DMS153 treated with DMSO at 0.1 percent for 48 hours (cell line): ENCODE measurements at regions not wholly inside any gene's neighbourhood (a gene's known extent, or its start where the extent isn't known, plus 50 kb on each side); places are given as distances from the start of the nearest gene placed in this dataset.

ENCODE experiments used
- DNase-seq: peaks from one replicate; lab custom pipeline; 2025; ENCODE audit not compliant: unreplicated experiment; lab: John Stamatoyannopoulos, UW

DNA sequence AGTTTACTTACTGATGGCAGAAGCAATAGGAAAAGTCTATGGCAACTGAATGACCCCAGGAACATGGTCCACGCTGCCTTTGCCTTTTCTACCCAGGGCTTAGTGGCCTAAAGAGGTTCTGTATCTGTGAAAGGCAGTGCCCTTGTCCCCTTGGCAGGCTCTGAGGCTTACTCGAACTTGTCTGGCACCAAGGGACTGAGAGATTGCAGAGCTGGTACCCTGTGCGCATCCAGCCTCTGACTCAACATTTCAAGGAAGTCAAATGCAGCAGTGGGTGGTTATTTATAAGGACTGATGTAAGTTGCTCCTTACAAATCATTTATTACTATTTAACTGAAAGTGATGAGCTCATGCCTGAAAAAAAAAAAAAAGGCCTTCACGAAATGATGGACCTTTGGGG lies 299.9 kb upstream of the MYOCD start:
- no peak for DNase-seq

DNA sequence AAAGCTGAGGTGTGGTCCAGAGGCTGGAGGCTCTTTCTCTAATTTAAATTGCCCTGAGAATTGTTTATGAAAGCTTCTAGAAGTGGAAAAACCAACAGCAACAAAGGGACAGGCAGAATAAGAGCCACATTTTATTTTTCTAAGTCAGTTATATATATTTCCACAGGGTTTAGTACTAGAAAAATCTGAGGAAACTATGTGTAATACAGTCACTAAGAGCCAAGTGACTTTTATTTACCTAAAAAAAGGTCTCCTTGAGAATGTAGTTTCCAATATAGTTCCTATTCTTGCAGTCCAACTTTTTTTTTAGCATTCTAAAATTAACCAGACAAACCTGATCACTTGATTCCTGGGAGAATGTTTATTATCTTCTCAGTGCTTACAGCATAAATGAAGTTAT lies 296.6 kb upstream of the MYOCD start:
- DNase-seq = no peak

DNA sequence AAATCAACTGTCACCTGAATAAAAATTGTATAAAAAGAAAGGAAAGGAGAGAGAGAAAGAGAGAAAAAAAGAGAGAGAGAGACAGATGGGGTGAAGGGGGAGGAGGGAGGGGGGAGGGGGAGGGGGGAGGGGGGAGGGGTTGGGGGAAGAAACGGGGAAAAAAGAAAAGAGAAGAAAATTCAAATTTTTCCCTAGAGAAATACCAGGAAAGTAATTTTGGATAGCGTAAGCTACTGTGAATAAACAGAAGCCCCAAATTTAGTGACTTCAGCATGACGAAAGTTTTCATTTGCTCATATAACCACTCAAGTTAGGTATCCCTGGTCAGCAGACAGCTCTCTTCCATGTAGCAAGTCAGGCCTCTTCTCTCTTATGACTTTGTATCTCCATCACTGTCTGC lies 289.4 kb upstream of the MYOCD start:
- no peak for DNase-seq

DNA sequence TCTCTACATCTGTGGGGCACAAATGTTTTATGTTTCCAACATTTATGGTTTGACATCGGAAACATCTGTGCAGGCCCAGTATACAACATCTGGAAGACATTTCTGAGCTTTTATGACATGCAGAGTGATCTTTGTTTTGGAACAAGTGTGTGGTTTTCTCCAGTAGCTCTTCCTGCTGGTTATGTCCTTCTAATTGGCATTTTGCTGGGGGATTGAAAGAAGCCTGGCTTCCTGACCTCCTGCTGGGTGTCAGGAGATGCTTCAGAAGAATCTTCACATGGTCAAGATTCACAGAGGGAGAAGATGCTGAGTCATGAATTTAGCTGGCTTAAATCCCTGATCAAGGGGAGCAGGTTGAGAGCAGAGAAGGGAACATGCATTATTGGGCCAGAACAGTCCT lies 279.5 kb upstream of the MYOCD start:
- no peak for DNase-seq

DNA sequence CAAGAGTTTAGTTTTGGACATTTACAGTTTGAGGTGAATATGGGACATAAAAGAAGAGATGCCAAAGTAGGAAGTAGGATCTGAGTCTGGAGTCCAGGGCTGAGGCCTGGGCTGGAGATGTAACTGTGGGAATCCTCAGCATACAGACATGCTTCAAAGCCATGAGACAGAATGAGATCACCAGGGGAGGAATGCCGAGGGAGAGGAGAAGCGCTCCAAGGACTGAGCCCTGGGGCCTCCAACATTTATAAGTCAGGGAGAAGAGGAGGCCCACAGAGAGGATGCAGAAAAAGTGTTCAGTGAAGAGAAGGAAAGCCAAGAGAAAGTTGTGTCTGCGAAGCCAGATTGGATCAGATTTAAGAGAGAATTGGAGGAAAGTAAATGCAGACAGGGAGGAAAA lies 277.5 kb upstream of the MYOCD start:
- no peak for DNase-seq

DNA sequence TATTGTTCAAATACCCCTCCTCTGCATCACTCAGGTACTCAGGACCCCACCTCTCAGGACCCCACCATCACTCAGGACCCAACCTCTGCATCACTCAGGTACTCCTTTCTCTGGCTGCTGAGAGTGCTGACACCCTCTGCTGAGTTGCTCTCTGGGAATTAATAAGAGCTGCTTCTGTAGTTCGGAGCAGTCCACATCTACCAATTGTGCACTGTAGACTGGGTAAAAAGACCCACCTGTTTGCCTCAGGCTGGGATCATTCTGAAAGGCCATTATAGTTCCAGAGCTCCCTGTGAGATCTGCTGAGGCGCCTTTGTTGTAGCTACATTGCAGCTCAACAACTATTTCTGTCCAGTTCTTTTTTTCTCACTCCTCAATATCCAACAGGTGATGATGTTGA lies 276.3 kb upstream of the MYOCD start:
- DNase-seq = no peak

DNA sequence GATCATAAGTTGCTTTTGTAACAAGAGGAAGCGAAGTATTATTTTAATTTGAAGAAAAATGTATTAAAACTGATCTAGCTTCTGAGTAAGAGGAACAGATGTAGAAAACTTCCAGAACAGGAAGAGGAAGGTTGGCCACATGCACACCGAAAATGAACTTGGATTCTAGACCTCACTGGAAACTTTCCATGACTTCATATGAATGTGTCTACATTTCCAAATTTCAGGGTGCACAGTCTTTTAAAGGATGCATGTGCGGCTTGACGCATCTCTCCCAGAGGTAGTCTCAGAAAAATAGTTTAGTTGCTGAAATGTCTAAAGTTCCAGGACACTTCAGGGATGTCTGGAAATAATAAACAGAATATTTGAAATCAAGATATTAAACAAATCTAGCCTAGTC lies 275.1 kb upstream of the MYOCD start:
- DNase-seq = no peak

DNA sequence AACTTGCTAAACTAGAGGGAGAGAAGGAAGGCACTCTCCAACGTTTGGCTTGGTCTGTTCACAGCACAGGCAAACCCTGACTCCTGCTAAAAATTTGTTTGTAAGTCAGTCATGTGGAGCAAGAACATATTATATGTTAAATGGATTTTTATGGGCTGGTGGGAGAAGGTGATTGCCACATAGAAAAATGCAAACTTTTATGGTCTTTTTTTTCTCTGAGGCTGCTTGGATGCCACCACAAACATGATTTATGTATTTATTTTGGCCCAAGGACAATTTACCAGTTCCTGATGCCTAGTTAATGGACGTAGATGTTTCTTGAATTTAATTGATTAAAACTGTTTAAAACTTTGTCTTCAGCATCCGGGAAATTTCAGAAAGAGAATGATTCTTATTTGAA lies 274.2 kb upstream of the MYOCD start:
- DNase-seq = no peak

DNA sequence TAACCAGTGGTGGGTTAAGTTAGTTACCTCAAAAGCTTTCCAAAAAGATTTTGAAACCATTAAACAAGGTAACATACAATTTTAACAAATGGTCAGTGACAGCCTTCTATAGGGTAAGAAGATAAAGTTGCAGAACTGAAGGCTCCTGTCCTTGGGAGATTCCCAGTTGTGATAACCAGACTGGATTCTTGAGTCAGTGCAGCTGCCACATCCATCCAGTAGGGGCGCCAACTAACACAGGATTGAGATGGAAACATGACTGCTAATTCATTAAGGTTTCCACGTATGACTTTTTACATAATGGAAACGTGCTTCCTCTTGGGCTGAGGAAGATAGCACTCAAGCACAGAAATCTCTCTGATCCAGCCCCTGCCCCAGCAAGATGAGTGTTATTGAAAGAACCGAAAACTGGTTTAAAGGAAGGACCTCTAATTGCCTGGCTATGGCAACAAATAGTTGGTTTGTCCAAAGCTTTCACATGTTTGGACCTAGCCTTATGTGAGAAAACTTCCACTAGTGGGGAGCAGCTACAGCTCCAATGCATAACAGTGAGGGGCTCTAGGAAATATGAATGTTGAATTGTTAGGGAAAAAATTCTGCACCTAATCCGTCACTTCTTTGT lies 269.8 kb upstream of the MYOCD start:
- DNase-seq = no peak

DNA sequence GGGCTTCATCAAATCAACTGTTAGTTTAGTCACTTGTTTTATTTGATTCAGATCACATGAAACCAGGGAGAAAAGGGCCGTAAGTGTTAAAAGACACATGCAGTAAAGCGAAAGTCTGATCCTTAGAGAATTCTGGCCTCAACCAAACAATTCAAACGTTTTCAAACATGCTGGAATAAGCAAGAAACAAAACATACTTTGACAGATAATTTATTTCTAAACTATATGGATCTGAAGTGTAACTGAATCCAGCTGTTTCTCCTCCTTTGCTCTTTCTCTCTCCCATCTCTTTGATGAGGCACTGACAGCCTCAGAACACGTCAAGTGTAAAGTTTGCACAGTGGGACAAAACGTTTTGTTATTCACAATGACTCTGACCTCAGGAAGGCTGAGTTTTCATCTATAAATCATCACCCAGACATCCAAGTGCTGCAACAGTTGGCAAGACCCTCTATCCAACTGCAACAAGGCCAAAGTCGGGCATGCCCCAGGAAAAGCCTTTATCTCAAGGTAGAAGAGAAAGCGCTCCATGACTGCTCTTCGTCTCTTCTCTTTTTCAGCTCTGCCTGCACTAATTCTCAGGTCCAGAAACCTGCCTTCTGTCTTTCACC lies 267.1 kb upstream of the MYOCD start:
- no peak for DNase-seq

DNA sequence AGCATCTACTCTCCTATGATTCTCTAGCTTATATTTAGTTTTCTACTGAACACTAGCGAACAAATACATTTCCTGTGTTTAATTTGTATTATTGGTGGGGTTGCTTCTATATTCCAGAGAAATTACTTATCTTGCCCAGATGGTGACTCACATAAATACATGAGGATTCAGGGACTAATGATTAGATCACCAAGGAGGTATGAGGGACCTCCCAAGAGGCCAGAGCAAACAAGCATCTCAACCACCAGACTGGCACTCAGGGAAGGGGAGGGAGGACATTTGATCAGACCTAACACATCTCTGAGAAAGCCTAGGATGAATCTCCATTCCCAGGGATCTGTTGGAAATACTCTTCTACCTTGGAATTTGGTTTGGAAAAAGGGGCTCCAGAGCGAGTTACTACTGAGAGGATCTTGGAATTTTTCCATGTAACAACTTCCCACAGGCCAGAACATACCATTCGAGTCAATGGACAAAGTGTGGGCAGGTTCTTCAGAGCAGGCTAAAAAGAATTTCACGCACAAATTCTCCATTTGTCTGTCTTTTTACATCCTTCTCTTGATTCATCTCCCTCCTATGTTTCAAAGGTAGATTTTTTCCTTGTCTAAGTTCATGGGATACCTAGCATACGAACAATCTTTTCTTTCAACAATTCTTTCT lies 262.6 kb upstream of the MYOCD start:
- no peak for DNase-seq

DNA sequence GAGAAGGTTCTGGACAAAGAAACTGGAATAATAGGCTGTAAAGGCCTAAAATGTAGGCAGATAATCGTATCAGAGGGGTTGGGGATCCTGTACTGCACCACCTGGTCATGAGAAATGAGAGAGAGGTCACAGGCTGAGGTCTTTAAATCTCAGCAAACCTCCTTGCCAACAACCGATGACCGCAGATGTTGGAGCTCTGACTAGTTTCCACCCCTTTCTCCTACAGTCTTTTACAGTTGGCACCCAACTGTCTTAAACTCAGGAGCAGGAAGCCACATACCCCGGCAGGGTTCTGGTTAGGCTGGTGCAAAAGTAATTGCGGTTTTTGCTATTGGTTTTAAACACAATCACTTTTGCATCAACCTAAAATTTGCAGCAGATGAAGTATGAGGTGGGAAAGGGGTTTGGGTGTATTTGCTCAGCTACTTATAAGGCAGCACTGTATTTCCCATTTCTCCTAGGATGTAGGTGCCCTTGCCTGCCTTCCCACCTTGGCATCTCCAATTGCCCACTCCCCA lies 261.8 kb upstream of the MYOCD start:
- no peak for DNase-seq

DNA sequence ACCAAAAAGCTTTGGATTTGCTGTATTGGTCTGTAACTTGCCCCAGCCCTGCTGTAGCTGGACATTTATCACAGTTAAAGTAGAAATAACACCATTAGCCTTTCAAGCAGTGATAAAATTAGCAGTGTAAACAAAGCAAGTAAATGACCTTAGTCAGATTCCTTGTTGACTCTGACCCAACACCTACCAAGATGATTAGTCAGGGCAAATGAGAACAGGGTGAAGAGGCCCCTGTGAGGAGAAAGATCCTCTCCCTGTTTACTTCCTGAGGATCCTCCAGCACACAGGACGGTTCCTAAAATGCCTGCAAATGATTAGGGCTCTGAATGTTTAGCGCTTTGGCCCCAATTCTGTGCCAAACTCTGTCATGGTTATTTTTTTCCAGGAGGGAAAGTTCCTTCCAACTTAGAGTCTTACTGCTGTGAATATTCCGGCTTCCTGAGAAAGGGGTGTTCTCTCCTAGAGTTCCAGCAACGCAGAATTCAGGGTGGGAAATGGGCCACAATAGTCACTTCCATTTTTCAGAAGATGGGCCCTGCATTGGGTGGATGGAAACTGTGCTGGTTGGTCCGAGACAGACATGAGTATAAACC lies 259.0 kb upstream of the MYOCD start:
- no peak for DNase-seq

DNA sequence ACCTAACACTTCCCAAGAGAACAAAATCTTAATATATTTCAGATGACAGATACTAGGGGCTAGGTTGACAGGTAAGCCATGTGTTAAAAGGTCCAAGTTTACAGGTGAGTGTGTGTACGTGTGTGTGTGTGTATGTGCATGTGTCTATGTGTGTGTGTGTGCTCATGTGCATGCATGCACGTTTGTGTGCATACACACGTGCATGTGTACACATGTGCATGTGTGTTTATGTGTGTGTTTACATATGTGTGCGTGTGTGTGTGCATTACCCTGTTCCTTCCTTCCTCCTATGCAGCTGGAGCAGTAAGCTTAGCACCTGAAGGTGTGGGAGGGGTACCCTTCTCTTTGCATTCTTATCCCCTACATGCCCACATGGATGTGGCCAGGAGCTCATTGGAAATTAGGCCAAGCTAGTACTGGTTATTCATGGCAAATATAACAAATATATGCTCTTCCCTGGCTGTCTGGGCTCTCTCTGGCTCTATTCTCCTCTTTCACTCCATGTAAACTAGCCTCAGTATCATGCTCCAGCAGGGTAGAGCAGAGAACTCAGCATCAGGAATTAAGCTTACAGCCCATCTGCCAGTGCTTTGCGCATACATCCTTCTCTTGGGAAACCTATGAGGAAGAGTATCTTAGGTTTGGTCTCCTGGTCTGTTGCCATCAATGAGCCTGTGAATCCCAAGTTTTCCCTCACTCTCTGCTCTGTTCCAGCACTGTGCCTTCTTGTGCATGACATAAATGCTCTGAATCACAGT lies 258.0 kb upstream of the MYOCD start:
- no peak for DNase-seq

DNA sequence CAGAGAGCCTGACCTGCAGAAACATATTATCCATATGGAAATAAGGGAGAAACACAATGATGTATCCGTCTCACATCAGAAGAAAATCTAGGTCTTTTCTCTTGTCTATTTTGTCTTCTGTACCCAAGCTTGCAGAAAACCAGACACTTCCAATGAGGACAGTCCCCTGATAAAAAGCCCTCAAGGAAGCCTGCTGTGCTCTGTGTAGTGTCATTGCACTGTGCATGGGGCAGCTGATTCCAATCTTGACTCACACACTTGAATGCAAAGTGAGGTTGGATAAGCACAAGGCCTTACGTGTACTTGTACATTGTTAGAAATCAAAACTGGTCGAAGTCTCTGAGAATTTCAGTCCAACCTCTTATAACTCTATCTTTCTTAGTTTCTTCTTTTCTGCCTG lies 256.6 kb upstream of the MYOCD start:
- DNase-seq = no peak

DNA sequence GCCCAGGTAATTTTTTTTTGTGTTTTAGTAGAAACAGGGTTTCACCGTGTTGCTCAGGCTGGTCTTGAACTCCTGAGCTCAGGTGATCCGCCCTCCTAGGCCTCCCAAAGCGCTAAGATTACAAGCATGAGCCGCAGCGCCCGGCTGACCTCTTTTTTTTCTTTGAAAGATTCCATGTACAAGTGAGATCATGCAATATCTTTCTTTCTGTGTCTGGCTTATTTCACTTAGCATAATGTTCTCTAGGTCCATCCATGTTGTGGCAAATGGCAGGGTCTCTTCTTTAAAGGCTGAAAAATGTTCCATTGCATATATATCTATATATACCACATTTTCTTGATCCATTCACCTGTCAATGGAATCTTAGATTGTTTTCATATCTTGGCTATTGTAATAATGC lies 255.0 kb upstream of the MYOCD start:
- DNase-seq = no peak

DNA sequence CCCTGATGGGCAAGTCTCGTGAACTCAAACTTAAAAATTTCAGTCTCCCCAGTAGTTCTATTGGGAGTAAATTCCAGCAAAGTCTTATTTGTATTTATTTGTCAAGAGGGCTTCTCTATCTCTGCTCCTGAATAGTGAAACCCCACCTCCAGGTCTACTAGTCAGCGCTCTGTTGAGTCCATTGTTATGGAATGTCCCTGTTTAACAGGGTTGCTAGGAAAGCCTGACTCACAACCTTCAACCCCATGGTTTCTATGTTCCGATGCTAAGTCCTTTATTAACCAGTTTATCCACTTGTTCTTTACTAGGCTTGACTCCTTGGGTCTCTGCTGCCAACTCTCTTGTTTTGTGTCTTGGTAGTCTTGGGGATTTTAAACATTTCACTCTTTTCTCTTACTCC lies 250.7 kb upstream of the MYOCD start:
- no peak for DNase-seq

DNA sequence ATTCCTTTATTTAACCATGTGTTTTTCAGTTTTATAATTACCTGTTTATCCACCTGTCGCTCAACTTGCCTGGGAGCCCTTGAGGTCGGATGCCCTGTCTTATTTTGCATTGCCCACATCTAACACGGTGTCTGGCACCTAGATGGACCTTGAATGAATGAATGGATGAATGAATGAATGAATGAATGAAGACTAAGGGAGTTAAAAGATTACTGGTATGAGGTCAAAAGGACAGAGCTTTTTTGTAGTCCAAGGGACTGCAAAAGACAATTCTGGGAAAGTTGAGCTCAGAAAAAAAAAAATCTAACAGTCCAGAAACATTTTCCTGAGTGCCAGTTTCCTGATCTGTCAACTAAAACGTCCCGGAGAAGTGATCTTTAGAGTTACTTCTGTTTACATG lies 244.6 kb upstream of the MYOCD start:
- DNase-seq = no peak

DNA sequence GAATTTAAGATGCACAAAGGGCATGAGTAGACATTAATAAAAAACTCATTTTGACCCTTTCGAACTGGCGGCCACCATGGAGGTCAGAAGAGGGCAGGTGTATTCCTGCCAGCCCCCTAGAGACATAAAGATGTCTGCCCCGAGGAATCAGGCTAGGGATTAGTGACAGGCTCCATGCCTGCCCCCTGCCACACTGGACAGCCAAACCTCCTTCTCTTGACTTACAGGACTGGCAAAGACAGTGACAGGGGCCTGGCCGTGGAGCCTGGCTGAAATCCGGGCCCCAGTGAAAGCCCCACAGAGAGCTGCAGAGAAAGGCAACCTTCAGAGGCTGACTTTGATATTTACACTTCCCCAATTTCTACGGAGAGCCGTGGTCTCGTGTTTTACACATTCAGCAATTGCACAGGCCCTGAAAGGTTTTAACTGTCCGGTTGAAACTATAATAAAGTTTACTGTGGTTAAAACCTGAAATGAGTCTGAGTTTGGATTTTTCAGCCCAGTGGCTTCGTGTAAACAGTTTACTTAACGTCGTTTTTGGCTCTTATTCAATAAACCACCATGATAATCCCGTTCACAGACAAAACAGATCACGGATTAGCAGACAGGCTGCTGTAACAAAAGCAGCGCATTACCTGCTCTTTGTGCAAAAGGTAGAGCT lies 243.9 kb upstream of the MYOCD start:
- DNase-seq = no peak

DNA sequence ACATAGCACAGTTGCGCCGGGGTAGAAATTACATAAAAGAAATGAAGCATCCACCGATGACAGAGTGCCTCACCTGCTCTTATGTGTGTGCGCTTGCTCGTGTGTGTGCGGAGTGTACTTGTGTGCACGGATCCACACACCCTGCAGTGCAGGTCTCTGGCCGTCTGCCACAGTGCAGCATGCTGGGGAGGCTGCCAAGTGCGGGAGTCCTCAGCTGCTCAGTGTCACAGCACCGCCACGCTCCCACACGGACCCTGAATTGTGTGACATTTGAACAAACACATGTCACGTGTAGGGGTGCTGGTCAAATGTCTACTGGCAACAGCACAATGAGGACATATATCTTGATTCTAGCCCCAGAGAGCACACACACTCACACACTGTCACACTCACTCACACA lies 243.0 kb upstream of the MYOCD start:
- no peak for DNase-seq

DNA sequence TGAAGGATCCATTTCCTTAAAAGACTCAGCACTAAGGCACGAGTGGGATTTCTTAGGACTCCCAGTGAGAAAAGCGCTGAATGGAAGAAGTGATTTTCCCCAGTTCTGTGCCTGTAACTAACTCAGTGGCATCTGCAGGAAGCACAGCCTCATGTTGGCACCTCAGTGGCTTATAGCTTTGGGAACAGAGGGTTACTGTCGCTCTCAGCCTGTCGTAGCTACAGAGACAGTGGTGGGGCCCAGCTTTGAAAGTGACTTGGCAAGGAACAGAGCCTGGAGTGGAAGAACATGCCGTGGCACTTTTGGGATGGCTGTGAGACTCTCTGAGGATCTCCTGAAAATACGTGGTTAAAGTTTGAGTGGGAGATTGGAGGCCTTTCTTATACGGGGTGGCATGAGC lies 242.4 kb upstream of the MYOCD start:
- no peak for DNase-seq
